Mesendoderm (in vitro differentiated cells): ENCODE measurements at regions not wholly inside any gene's neighbourhood (a gene's known extent, or its start where the extent isn't known, plus 50 kb on each side); places are given as distances from the start of the nearest gene placed in this dataset.

Source experiments
- DNase-seq: peaks from one replicate; pipeline ENCODE4 v3.0.0; 2013
- H2AK5ac ChIP-seq: 2 replicates; pipeline ENCODE4 v1.6.1; 2013; ENCODE audit warnings: low read length, inconsistent platforms
- H2BK120ac ChIP-seq: 2 replicates; pipeline ENCODE4 v1.6.1; 2013; ENCODE audit warnings: low read depth, mild to moderate bottlenecking, low read length, moderate library complexity, mixed read lengths
- H2BK15ac ChIP-seq: replicated peaks from 2 replicates; pipeline ENCODE4 v1.6.1; 2013; ENCODE audit warnings: low read depth, mild to moderate bottlenecking, moderate library complexity
- H2BK5ac ChIP-seq: 2 replicates; pipeline ENCODE4 v1.6.1; 2013; ENCODE audit warnings: low read length, inconsistent platforms
- H3K18ac ChIP-seq: 2 replicates; pipeline ENCODE4 v1.6.1; 2013; ENCODE audit warnings: mild to moderate bottlenecking, low read length, mixed read lengths
- H3K23ac ChIP-seq: one replicate; pipeline ENCODE4 v1.6.1; 2013; ENCODE audit warnings: low read length
- H3K27ac ChIP-seq: 2 replicates; pipeline ENCODE4 v1.5.1; 2013; ENCODE audit warnings: low read depth, mild to moderate bottlenecking, inconsistent platforms, low read length, moderate library complexity
- H3K27me3 ChIP-seq: 2 replicates; pipeline ENCODE4 v1.6.1; 2013; ENCODE audit warnings: low read length, control low read depth, mild to moderate bottlenecking, inconsistent platforms; ENCODE audit not compliant: insufficient read depth, poor library complexity
- H3K36me3 ChIP-seq: 2 replicates; pipeline ENCODE4 v1.6.1; 2013; ENCODE audit warnings: low read length, inconsistent platforms; ENCODE audit not compliant: control insufficient read depth, insufficient read depth
- H3K4ac ChIP-seq: one replicate; pipeline ENCODE4 v1.6.1; 2013; ENCODE audit warnings: low read depth, mild to moderate bottlenecking, low read length, moderate library complexity
- H3K4me1 ChIP-seq: 2 replicates; pipeline ENCODE4 v1.6.1; 2013; ENCODE audit warnings: low read depth, low read length, inconsistent platforms; ENCODE audit not compliant: control insufficient read depth
- H3K4me2 ChIP-seq: 2 replicates; pipeline ENCODE4 v1.6.1; 2013; ENCODE audit warnings: low read length
- H3K4me3 ChIP-seq: 2 replicates; pipeline ENCODE4 v1.5.1; 2013; ENCODE audit warnings: mild to moderate bottlenecking, low read length
- H3K56ac ChIP-seq: one replicate; pipeline ENCODE4 v1.6.1; 2013; ENCODE audit warnings: low read length
- H3K79me1 ChIP-seq: 2 replicates; pipeline ENCODE4 v1.6.1; 2013; ENCODE audit warnings: low read length, inconsistent platforms
- H3K79me2 ChIP-seq: 2 replicates; pipeline ENCODE4 v1.6.1; 2013; ENCODE audit warnings: mild to moderate bottlenecking, low read length; ENCODE audit not compliant: control insufficient read depth, insufficient read depth
- H3K9ac ChIP-seq: 2 replicates; pipeline ENCODE4 v1.6.1; 2013; ENCODE audit warnings: low read length, inconsistent platforms
- H4K5ac ChIP-seq: one replicate; pipeline ENCODE4 v1.6.1; 2013; ENCODE audit warnings: low read length
- H4K8ac ChIP-seq: one replicate; pipeline ENCODE4 v1.6.1; 2013; ENCODE audit warnings: low read depth, mild to moderate bottlenecking, control low read depth, low read length, moderate library complexity
- WGBS: extraction: QIAGEN DNeasy Blood & Tissue Kit; methylation state at CpG from one replicate; pipeline ENCODE4 v1.1.7; 2013; ENCODE audit warnings: low lambda C conversion rate, missing lambda C conversion rate; ENCODE audit not compliant: insufficient coverage; ENCODE audit errors: extremely low coverage; 5-methylcytosine and 5-hydroxymethylcytosine counted together

DNA sequence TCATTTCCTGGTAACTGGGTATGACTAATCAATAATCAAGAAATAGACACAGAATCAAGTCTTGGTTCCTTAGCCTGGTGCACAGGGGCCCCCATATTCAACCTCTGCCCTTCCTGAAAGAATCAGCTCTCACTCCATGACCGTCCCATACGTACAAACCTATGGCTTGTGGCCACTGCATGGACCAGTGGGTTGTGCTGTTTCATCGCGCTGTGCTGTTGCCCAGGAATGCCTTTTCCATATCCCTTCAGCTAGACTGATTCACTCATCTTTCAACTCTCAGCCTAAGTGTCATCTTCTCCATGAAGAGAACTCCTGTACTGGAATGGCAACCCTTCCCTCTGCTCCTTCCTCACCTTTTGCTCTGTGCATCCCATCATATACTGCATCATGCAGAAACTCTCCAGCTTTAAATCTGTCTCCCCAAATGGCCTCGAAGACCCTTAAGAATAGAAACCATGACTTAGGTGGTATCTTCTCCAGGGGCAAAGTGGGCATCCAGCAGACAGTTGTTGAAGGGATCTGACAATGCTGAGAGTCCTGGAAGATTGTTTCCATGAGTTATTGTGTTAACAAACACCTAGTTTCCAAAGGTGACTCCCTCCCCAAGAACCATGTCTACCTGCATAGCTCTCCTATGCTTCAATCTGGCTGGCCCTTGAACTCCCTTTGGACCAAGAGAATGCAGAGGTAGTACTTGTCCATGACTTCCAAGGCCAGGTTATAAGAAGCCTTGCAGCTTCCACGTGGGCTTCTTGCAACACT is 180.8 kb downstream of the ACTL7B start:
- Histone ChIP-seq H3K79me2 (no peaks in the 10 kb centered on the region), H2BK120ac (no peak overlapping the region), H2BK15ac (no peak overlapping the region), H3K79me1 (no peaks in the 10 kb centered on the region), H2AK5ac (no peak overlapping the region), H3K4me2 (no peak overlapping the region), H4K5ac (no peak overlapping the region), H3K27me3 (no peaks in the 10 kb centered on the region), H3K27ac (no peak overlapping the region), H3K36me3 (no peaks in the 10 kb centered on the region), H4K8ac (no peak overlapping the region), H3K56ac (no peak overlapping the region), H3K23ac (no peak overlapping the region), H3K4me1 (no peaks in the 10 kb centered on the region), H2BK5ac (no peak overlapping the region), H3K18ac (no peak overlapping the region), H3K9ac (no peak overlapping the region), H3K4ac (no peak overlapping the region), H3K4me3 (no peak overlapping the region)
- WGBS, result no CpG with 5 or more reads among the region's 6 CpGs
- DNase-seq, result no peak

DNA sequence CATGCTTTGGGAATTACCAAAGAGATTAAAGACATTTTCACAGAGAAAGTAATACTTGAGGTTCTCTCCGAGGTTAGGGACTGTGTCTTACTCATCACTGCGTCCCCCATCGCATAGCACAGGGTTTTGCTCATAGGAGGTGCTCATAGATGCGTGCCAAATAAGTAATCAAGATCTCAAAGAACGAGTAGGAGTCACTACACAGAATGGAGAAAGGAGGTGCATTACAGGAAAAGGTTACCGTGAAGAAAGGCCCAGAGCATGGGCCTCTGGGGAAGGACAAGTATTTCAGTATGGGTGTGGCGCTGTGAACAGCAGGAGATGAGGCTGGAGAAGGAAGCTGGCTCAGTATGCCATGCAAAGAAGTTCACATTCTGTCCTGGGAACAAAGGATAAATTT is 182.4 kb downstream of the ACTL7B start:
- Histone ChIP-seq H3K9ac (no peak overlapping the region), H2BK120ac (no peak overlapping the region), H2BK15ac (no peak overlapping the region), H3K56ac (no peak overlapping the region), H2BK5ac (no peak overlapping the region), H4K8ac (no peak overlapping the region), H3K36me3 (no peaks in the 10 kb centered on the region), H3K4me1 (no peaks in the 10 kb centered on the region), H3K27me3 (no peaks in the 10 kb centered on the region), H3K18ac (no peak overlapping the region), H4K5ac (no peak overlapping the region), H3K4me3 (no peak overlapping the region), H3K79me1 (no peaks in the 10 kb centered on the region), H3K4ac (no peak overlapping the region), H3K79me2 (no peaks in the 10 kb centered on the region), H2AK5ac (no peak overlapping the region), H3K23ac (no peak overlapping the region), H3K27ac (no peak overlapping the region), H3K4me2 (no peak overlapping the region)
- WGBS, result no CpG with 5 or more reads among the region's 7 CpGs
- DNase-seq, result no peak

DNA sequence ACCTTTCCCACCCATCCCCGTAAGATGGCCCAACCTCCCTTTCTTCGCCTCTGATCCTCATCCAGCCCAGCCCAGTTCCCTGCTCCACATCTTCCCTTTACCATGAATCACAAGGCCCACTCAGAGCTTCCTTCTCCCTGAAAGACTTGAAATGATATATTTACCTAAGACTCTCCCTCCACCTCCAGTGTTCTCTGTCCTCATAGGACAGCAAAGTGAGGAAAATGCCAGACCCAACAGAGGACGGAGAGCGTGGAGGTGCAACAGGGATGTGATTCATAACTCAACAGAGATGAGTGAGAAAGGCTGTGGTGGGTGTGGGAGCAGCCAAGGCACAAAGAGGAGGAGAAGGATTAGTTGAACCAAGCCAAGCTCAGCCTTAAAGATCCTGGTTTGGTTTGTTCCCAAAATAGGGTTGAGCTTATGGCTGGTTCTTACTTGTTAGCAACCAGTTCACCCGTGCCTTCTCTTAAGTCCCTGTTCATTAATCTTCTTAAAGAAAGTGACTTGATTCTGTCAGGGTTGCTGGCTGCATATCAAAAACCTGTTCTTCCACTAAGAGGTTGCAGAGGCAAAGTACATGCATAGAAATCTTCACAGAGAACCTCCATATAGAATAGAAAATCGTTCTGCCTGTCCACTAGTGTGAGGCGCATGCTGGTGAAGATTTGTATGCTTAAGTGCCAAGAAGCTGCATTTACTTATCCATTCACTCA is 183.2 kb downstream of the ACTL7B start:
- no CpG with 5 or more reads among the region's 7 CpGs for WGBS
- H3K18ac ChIP-seq, result no peak overlapping the region
- no peak overlapping the region for H3K4me3 ChIP-seq

DNA sequence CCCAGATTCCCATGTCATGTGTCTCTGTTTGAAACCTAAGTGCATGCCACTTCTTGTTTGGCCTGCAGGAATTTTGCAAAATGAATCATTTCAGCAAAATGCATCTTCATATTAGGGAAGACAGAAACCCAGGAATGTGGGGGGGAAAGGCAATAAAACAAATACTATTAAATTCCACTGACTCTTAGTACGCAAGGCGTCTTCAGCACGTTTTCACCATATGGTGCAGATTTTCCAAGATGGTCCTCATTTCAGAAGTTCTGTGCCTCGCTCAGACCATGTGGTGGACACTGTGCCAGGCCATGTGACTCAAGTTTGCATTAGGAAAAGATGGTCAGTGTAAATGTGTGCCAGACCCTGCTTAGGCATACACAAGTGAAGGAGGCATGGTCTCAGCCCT is 184.0 kb downstream of the ACTL7B start:
- Histone ChIP-seq H3K4me1 (no peaks in the 10 kb centered on the region), H3K27ac (no peak overlapping the region), H4K5ac (no peak overlapping the region), H2BK120ac (no peak overlapping the region), H3K36me3 (no peaks in the 10 kb centered on the region), H3K27me3 (no peaks in the 10 kb centered on the region), H3K4ac (no peak overlapping the region), H3K79me1 (no peaks in the 10 kb centered on the region), H3K56ac (no peak overlapping the region), H3K9ac (no peak overlapping the region), H2AK5ac (no peak overlapping the region), H4K8ac (no peak overlapping the region), H3K23ac (no peak overlapping the region), H3K4me3 (no peak overlapping the region), H3K4me2 (no peak overlapping the region), H3K18ac (no peak overlapping the region), H3K79me2 (no peaks in the 10 kb centered on the region), H2BK5ac (no peak overlapping the region), H2BK15ac (no peak overlapping the region)
- no peak for DNase-seq
- WGBS, result no CpG with 5 or more reads among the region's 4 CpGs

More for the DNA sequence above, 183.2 kb downstream of the ACTL7B start:
- H3K79me1 ChIP-seq, result no peaks in the 10 kb centered on the region
- no peak overlapping the region for H2BK120ac ChIP-seq
- no peaks in the 10 kb centered on the region for H3K27me3 ChIP-seq
- no peak overlapping the region for H3K23ac ChIP-seq
- H3K4me1 ChIP-seq, result no peaks in the 10 kb centered on the region
- H4K5ac ChIP-seq, result no peak overlapping the region
- H3K36me3 ChIP-seq, result no peaks in the 10 kb centered on the region
- no peak overlapping the region for H3K4ac ChIP-seq
- no peak overlapping the region for H2BK5ac ChIP-seq
- H4K8ac ChIP-seq, result no peak overlapping the region
- no peak overlapping the region for H3K9ac ChIP-seq
- no peak overlapping the region for H2AK5ac ChIP-seq
- no peak overlapping the region for H3K27ac ChIP-seq
- H3K79me2 ChIP-seq, result no peaks in the 10 kb centered on the region
- H2BK15ac ChIP-seq, result no peak overlapping the region
- H3K56ac ChIP-seq, result peak overlapping the region; percentile 34
- DNase-seq, result no peak
- no peak overlapping the region for H3K4me2 ChIP-seq

DNA sequence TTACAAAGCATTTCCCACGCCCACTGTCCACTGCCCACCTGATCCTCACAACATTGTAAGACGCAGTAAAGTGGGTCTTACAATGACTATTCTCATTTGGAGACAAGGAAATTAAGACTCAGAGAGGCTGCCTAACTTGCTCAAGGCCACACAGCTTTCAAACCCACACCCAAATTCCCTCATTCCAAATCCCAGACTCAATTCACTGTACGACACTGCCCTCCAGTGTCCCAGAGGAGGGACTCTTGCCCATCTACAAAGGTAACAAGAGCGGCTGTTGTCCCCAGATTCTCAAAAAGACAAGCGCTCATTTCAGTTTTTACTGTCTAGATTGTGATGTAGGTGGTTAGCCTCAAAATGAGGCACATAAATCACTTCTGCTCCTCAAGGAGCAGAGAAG is 184.6 kb downstream of the ACTL7B start:
- Histone ChIP-seq H3K4ac (no peak overlapping the region), H4K5ac (no peak overlapping the region), H3K18ac (no peak overlapping the region), H3K79me2 (no peaks in the 10 kb centered on the region), H3K4me3 (no peak overlapping the region), H3K27ac (no peak overlapping the region), H2BK120ac (no peak overlapping the region), H3K27me3 (no peaks in the 10 kb centered on the region), H3K79me1 (no peaks in the 10 kb centered on the region), H2AK5ac (no peak overlapping the region), H3K4me2 (no peak overlapping the region), H3K9ac (no peak overlapping the region), H3K56ac (no peak overlapping the region), H3K36me3 (no peaks in the 10 kb centered on the region), H4K8ac (no peak overlapping the region), H3K23ac (no peak overlapping the region), H3K4me1 (no peaks in the 10 kb centered on the region), H2BK5ac (no peak overlapping the region), H2BK15ac (no peak overlapping the region)
- no CpG with 5 or more reads among the region's 5 CpGs for WGBS
- peak; percentile 71 for DNase-seq
